Hematopoietic multipotent progenitor cell treated with erythropoietin and hydrocortisone succinate and interleukin-3 and kit ligand, for 17 days (in vitro differentiated cells): ENCODE measurements at regions not wholly inside any gene's neighbourhood (a gene's known extent, or its start where the extent isn't known, plus 50 kb on each side); places are given as distances from the start of the nearest gene placed in this dataset.

Experiments
- DNase-seq: peaks from one replicate; pipeline ENCODE4 v3.0.0-alpha.2; 2015; ENCODE audit warnings: low spot score

DNA sequence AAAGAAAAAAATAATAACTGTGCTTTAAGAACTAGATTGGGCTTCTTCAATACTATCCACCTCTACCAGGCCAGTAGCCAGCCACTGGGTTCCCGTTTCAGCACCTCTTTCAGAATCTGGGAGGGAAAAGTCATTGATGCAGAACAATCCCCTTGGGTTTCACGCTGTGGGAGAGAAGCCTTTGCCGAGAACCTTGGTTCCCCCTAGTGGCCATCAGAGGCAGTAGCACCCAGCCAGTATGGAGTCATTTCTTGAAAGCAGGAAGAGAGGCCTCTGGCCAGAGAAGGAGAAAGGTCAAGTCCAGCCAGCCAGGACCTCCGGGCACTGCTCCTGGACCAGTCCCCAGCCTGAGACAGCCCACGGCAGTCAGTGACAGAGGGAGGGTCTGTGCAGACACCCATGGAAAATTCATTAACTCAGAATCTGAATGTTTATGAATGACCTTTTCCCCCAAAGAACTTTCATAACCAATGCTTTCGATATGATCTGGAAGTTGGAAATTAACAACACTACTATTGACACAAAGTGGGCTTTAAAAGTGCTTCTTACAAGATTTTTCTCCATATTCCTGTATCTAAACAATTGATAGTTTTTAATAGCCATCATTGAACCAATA, 51.2 kb upstream of the CDH5 start:
- peak; percentile 53 for DNase-seq

DNA sequence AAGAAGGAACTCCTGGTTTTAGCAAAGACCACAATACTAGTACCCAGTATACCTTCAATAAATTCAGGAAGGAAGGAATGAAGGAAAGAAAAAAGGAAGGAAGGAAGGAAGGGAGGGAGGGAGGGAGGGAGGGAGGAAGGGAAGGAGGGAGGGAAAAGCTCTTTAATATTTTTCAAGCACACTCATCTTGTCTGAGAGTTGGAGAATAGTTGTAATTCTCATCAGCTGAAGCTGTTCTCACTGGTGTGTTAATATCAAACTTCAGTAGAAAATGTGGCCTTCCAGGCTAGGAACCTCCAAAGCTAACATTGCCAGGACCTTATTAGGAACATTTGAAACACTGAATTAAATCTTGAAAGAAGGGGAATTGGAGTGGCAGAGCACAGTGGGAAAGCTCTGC, 55.2 kb upstream of the CDH5 start:
- DNase-seq: no peak

DNA sequence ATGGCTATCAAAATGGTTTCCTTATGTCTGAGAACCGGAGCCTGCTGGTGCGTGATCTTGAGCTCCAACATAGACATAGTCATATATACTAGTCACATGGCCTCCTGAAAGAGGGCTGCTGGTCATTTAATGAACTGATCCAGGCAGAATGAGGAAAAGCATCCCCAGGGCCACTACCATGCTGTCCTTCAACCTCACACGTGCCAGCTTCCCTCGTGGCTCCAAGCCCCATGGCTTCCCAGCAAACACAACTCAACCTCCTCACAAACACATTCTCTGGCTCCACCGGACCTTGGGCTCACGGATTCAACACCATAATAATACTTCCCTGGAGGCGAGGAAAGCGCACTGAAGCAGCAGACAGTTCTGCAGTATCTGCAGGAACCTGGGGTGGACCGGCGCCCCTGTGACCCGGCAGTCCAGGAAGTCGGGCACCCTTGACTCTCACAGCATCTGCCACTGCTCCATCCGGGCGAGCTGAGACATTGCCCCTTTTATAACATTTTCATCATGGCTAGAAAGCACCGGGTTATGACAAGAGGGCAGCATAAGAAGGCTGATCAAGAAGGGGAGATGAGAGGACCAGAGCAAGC, 57.2 kb upstream of the CDH5 start:
- DNase-seq: no peak

DNA sequence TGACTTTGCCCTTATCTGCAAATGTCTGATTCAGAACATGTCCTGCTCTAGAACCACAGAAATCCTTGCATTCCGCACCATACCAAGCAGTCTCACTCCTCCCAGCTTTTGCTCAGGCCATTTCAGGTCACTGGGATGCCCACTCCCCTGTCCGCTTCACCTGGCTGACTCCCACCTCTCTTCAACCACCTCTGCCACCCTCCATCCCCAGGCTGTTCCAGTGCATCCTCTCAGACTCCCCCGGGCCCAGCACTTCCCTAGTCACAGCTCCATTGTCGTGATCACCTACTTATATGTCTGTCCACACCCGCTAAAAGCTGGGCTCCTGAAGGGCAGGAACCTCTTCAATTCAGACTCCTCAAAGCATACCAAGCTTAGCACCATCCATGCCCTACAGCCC, 58.4 kb upstream of the CDH5 start:
- no peak for DNase-seq

DNA sequence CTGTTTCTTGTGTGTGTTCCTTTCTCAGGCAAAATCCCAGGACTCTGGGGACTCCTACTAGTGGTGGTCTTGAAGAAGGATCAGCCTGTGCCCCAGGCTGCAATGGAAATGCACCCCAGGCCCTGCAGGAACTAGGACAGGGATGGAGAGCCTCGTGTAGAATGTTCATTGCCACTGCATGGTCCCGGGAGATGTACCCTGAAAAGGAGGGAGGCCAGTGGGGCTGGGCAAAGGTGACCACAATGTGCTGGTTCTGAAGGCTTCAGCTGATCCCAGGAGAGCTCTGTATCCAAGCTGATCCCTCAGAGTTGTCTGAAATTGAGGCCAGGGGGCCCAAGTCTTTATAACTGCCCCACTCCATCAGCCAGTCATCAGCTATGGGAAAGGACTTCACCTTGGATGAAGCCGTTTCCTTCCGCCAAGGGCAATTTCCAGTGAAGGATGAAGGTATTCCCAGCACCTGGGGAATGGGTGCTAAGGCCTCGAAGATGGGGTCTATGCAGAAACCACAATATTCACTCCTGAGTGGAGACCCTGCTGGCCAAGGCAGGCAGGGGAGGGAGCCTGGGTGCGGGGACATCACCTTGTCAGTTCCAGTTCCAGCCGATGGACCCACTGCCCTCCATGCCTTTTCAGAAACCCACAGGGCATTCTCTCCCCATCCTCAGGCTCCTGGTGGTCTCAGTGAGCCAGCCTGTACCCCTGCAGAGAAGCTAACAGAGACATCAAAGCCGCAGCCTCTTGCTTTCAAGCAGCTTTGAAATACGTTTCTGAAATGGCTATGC, 59.9 kb upstream of the CDH5 start:
- no peak for DNase-seq

DNA sequence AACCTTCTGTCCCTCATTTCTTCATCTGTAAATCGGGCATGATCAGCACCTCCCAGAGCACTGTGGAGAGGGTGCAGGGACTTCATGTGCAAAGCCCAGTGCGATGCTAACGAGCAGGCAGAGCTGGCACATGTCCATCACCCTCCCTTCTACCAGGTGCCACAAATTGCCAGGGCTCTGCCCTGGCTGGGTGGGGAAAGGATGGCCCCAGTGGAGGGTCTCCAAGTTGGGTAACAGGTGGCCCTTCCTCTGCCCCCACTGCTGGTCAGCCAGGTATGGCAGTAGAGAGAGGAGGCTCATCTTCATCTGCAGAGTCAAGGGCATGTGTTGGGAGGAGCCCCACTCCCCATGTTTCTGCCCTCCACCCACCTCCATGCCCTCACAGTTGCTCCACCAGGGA, 61.5 kb upstream of the CDH5 start:
- no peak for DNase-seq

DNA sequence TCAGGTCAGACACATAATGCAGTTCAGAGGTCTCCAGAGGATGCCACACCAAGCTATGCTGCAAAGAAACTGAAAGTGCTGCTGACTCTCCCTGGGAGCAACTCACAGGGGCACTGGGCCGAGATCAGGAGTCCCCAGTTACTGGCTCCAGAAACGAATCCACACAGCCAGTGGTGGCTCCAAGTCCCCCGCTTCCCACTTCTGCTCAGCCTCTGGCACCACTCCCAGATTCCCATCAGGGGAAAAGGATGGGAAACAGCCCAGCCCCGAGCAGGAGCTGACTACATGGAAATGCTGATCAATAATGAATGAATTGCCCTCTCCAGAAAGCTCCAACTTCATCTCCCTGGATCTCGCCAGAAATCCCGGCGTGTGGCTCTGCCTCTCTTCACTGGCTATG, 62.3 kb upstream of the CDH5 start:
- DNase-seq: no peak

DNA sequence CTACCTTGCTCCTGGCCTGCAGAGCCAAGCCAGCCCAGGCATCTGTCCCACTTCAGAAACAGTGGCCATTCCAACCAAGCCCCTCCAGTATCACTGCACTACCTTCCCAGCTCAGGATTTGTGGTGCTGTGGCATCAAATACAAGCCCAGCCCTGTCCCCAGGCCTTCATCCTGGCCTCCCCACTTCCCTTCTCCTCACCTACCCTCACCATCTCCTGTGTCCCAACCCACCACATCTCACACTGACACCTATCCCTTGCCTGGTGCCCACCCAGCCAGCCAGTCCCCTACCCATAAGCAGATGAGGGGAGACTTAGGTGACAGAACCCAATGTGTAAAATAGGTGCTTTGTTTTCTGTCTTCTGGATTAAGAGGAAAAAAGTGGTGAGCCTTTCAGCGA, 66.0 kb upstream of the CDH5 start:
- DNase-seq: no peak

DNA sequence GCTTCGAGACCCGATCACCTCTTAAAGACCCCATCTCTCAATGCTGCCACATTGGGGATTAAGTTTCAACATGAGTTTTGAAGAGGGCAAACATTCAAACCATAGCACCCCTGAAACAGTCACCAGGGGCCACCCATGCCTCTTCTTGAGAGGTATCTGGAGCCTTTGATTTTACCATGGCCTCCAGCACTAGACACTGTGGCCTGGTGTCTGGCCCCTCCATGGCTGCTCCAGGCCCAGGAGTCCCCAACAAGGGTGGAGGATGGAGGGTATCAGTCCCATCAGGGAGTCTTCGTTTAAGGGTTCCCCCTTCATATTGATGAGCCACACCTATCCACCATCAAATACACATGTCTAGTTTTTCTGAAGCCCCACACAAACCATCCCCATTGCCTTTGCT, 66.5 kb upstream of the CDH5 start:
- no peak for DNase-seq

DNA sequence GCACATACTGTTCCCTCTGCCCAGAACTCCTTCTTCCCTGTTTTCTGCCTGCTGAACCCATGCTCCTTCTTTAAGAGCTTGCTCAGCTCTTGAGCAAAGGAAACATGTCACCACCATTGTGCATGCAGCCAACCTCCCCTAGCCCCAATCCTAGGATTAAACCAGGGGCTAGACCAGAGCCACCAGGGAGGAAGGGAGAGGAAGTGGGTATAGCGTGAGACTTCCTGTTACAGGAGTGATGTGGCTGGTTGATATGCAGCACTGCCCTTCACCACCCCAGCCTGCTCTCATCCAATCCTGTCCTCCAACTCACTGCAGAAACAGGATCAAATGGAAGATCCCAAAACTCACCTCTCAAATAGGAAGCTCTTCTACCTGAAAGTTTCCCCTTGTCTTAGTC, 67.1 kb upstream of the CDH5 start:
- DNase-seq: no peak

DNA sequence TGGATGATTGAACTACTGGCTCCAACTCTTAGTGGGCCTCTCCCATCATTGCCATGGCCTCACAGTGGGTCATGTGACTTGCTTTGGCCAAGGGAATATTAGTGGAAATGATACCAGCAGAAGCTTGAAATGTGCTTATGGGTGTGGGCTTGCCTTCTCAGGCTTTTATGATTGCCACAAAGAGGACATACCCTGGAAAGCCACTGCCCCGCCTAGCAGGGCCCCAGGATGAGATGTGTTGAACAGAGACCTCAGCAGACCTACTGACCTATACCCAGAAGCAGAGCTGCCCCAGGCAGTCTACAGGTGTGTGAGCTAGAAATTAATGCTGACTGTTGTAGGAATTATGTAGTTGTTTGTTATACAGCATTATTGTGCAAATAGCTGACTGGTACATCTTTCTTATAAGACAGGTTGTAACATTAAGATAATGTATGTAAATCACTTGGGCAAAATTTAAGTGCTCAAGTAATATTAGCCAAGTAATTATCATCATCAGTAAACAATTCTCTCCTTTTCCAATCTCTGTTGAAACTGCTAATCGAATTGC, 67.8 kb upstream of the CDH5 start:
- no peak for DNase-seq

DNA sequence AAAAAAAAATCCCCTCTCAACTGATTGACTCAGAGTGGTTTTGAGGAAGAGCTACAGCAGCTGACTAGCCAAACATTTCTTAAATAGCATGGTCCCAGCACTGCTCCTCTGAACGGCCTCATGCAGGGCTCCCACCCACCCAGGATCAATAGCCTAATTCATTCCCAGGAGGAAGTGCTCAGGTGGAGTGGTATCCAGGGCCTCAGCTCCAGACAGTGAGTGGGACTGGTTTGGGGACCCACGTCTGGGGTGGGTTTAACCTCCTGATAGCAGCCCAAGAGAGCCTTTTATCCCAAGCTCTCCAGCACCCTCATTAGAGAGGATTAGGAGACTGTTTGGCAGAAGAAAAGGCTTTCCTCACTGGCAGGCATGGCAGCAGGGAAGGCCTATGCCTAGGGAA, 68.5 kb upstream of the CDH5 start:
- no peak for DNase-seq

DNA sequence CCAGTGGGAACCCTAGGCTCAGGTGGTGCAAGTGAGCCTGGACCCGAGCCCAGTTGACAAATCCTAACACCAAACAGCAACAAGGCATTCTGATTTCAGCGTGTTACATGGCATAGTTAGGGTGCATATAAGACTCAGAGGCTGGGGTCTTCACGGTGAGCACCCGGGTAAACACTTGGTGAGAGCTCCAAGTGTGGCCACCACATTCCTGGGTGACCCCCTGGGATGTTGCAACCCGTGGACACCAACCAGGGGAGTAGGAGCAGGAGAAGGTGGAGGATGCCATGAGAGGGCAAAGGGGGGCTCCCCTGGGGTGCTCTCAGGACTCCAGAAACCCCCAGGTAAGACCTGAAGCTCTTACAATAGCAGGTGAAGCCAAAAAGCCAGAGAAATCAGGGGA, 69.9 kb upstream of the CDH5 start:
- DNase-seq: no peak

DNA sequence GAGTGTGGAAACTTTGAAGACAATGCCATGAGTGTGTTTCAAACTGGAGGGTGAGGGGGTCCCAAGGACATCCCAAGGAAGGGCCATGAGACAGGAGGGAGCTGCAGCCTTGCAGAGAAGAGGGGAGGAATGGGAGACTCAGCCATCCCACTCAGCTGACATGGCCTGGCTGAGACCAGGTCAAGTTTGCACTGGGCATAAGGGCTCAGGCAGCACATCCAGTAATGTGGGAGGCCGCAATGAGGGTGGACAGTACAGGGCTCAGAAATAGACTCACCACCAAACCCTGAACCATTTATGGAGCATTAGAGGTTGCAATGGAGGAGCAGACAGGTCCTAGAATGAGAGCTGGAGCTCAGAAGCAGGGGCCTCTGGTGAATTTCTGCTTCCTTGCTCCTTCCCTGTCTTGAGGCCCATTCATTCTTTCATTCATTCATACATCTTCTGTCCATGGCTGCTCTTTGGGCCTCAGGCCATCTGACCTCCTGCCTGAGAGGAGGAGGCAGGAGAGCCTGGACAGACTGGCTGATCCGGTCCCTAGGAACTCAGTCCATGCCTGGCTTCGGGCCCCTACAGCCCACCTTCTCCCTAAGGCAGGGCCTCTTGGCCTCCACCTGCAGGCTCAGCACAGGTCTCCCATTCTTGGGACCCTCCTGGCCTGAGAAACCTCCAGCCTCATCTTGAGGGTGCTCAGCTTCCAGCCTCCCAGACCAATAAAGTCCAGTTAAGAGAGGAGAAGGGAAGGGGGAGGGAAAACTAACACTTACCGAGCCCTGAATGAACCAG, 70.5 kb upstream of the CDH5 start:
- no peak for DNase-seq

DNA sequence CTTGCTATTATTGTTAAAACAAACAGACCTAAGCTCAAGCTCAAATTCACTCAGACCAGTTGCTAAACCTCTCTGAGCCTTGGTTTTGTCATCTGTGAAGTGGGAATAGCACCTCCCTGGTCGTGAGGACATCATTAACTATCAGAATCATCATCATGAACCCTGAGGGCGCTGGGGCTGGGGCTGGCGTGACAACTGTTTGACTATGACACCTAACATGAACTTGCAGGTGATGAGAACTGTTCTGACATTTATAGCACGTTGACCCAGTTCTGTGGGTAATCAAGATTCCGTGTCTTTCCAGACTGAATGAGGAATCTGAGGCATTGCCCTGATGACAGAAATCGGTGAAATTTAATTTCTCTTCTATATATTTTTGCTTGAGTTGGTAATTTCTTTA, 71.3 kb upstream of the CDH5 start:
- DNase-seq: no peak

DNA sequence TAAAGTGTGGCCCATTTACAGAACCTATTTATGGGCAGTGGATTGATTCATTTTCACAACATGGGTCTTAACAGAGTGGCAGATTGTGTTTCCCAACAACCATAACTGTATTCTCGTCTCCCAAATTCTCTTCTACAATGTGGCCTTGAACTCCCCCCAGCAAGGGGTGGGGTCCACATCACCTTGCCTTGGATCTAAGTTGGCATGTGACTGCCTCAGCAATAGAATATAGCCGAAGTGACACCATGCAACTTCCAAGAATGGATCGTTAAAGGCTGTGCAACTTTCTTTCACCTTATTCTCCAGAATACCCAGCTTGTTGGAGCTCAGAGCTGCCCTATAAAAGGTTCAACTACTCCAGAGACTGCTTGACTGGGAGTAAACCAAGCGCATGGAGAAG, 72.0 kb upstream of the CDH5 start:
- DNase-seq: no peak

DNA sequence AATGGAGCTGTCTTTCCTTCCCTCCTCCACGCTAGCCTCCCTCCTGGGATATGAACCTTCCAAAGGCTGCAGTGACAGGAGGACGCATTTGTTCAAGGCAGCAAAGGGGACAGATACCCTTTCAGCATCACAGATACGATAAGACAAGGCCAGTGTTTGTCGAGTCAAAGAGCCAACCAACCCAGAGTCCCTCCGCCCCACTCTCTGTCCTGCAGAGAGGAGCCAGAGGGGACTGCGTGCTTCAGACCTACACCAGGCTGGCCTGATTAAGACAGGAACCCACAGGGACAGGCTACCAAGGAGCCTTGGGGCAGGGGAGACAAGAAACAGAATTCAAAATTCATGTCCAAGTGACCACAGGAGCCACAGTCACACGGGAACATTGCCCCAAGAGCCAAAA, 72.6 kb upstream of the CDH5 start:
- DNase-seq: no peak

DNA sequence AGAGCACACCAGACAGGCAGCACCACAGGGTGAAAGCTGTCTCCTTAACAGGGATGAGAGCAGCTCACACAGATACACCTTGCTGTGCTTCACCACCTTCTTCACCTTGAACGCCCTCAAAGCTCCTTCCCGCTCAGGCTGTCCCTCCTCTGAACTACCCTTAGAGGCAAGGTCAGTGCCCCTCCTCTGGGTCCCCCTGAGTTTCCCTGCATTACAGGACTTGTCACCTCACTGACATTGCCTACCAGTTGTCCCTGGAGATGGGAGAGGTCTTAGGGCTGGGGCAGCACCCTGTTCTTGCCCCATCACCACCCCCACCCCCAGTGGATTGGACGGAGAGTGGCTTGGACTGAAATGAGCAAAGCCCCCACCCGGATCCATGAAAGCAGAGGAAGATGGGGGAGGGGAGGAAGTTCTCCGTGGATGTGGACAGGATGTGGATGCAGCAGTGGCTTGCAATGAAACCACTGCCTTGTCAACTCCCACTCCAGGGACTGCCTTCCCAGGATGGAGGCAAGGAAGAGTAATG, 73.2 kb upstream of the CDH5 start:
- DNase-seq: no peak

DNA sequence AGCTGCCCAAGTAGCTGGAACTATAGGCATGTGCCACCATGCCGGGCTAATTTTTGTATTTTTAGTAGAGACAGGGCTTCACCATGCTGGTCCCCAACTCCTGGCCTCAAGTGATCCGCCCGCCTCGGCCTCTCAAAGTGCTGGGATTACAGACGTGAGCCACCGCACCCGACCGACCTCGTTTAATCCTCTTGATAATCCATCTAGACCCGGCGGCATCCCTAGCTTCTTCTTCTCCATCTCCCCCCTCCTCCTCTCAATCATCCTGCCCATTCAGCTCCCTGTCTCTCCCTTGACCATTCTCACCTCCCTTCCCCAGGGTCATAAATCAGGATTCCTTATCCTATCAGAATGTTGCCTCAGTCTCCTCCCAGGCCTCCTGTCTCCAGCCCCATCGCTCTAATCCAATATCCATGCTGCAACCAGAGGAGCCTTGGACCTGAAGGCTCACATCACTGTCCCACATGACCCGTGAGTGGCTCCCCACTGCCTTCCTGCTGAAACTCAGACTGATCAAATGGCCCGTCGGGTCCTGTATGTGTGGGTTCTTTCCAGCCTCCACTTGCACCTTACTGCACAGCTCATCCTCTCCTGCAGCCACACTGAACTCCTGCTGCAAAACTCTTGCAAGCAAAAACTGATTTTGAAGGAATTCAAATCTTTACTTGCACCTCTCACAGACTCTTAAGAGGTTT, 74.1 kb upstream of the CDH5 start:
- DNase-seq: no peak

DNA sequence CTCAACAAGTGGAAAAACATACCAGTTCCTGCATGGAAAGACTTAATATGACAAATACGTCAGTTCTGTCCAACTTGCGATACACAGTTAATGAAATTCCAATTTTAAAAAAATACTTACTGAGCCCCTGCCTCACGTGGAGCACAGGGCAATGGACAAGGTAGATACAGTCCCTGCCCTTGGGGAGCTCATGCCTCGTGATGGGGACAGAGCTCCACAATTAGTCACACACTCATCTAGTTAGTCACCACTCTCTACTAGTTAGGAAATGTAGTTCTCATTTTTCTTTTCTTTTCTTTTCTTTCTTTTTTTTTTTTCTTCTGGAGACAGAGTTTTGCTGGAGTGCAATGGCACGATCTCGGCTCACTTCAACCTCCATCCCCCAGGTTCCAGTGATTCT, 74.7 kb upstream of the CDH5 start:
- no peak for DNase-seq

DNA sequence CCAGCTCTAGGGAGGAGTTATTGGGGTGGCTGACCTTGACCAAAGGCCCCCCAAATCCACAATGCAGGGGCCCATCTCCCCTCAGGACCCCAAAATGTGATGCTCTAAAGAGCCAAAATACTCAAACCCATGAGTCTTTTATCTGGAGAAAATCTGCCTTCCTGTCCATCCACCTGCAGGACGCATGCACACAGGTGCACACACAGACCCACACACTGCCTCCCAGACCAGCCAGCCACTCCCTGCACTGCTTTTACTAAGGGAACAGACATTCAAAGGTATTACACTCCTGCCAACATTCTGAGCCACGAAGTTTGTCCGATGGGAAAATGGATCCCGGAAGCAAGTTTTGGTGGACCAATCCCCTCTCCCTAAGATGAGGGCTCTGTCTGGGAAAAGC, 76.1 kb upstream of the CDH5 start:
- DNase-seq: no peak

DNA sequence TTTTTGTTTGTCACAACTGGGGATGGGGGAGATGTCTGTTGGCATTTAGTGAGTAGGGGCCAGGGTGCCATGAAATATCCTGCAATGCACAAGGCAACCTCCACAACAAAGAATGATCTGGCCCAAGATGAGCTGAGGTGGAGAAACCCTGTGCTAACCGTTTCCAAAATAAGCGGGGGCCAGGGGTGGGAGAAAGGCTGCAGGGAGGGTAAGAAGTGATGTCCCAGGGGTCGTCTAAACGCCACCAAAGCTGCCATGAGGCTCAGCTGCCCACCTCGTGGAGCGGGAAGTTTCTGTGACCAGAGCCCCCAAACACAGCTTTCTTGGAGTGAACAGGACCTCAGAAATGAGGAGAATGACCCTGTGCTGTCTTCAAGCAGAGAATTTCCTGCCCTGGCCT, 76.5 kb upstream of the CDH5 start:
- no peak for DNase-seq
